Activated B cell treated with CpG ODN at 0.5 μM for 24 hours (primary cell): ENCODE measurements at regions not wholly inside any gene's neighbourhood (a gene's known extent, or its start where the extent isn't known, plus 50 kb on each side); places are given as distances from the start of the nearest gene placed in this dataset.

Source experiments
- ATAC-seq: fragments of 200-7000 bp; cut with Tn5 transposase; one replicate; pipeline ENCODE4 v1.10.0; 2021; ENCODE audit warnings: low read depth, mild to moderate bottlenecking, moderate library complexity
- CTCF ChIA-PET: fragments of 350-600 bp; sonication (Branson Sonifier 250); formaldehyde crosslinking; loops from one replicate; lab custom pipeline; 2021; ENCODE audit warnings: antibody characterized with exemption; lab: Charles Lee
- POLR2A ChIA-PET: fragments of 350-600 bp; sonication (Branson Sonifier 250); formaldehyde crosslinking; loops from one replicate; lab custom pipeline; 2021; ENCODE audit warnings: antibody characterized with exemption; lab: Charles Lee
- DNase-seq: peaks from one replicate; pipeline ENCODE4 v3.0.0; 2022
- H3K27ac Mint-ChIP-seq: one replicate; pipeline ENCODE4 v1.8.0; 2020; ENCODE audit warnings: mixed read lengths
- H3K27me3 Mint-ChIP-seq: one replicate; pipeline ENCODE4 v1.8.0; 2021; ENCODE audit warnings: mixed read lengths
- H3K36me3 Mint-ChIP-seq: one replicate; pipeline ENCODE4 v1.8.0; 2021; ENCODE audit warnings: low read depth, mixed read lengths
- H3K4me1 Mint-ChIP-seq: one replicate; pipeline ENCODE4 v1.8.0; 2021; ENCODE audit warnings: mixed read lengths
- H3K4me3 Mint-ChIP-seq: one replicate; pipeline ENCODE4 v1.8.0; 2020; ENCODE audit warnings: mild to moderate bottlenecking, mixed read lengths
- H3K9me3 Mint-ChIP-seq: one replicate; pipeline ENCODE4 v1.8.0; 2020; ENCODE audit warnings: mixed read lengths
- CTCF ChIP-seq: fragments of 200-600 bp; IDR thresholded peaks from one replicate; pipeline ENCODE4 v1.8.0; 2022; ENCODE audit warnings: antibody characterized with exemption, mild to moderate bottlenecking
- intact Hi-C: fragments of 100-400 bp; cut with micrococcal nuclease; formaldehyde crosslinking; loops from one replicate; pipeline ENCODE4 v1.15.1; 2024

GRCh38 chr1:84069236-84069845 is 70.4 kb upstream of the TTLL7 start:
- no peak for DNase-seq
- H3K27ac Mint-ChIP-seq, result no peak overlapping the region

GRCh38 chr1:84062496-84062895 is 63.6 kb upstream of the TTLL7 start:
- no peak for TF ChIP-seq CTCF
- DNase-seq (no peak), ATAC-seq (no peak)
- Mint-ChIP-seq H3K4me1 (no peaks in the 10 kb centered on the region), H3K9me3 (no peaks in the 10 kb centered on the region), H3K36me3 (no peaks in the 10 kb centered on the region), H3K27ac (no peak overlapping the region), H3K4me3 (no peak overlapping the region), H3K27me3 (peaks cover 12% of the 10 kb centered on the region)
- CTCF ChIA-PET, result no interaction called here
- intact Hi-C loops, result no loop called here
- POLR2A ChIA-PET, result no interaction called here

More at GRCh38 chr1:84069236-84069845, 70.4 kb upstream of the TTLL7 start:
- no peak for ATAC-seq
- no peaks in the 10 kb centered on the region for H3K36me3 Mint-ChIP-seq
- H3K9me3 Mint-ChIP-seq, result peaks cover 15% of the 10 kb centered on the region
- H3K27me3 Mint-ChIP-seq, result peaks cover 12% of the 10 kb centered on the region
- intact Hi-C loops, result loop anchor here (5.0 kb wide), 1 partner anchor 1452 kb away; no protein-coding TSS in a partner anchor
- ChIA-PET CTCF (no interaction called here), POLR2A (no interaction called here)
- no peak for TF ChIP-seq CTCF
- H3K4me3 Mint-ChIP-seq, result no peak overlapping the region
- no peaks in the 10 kb centered on the region for H3K4me1 Mint-ChIP-seq

- Mint-ChIP-seq H3K4me1 (no peaks in the 10 kb centered on the region), H3K27me3 (peaks cover 12% of the 10 kb centered on the region), H3K9me3 (no peaks in the 10 kb centered on the region), H3K4me3 (no peak overlapping the region), H3K36me3 (no peaks in the 10 kb centered on the region), H3K27ac (no peak overlapping the region)
- no peak for ATAC-seq
- ChIA-PET POLR2A (no interaction called here), CTCF (no interaction called here)
- intact Hi-C loops, result no loop called here
- TF ChIP-seq CTCF, result no peak
- DNase-seq, result no peak
These were observed 62.4 kb upstream of the TTLL7 start for GRCh38 chr1:84061336-84061735.

GRCh38 chr1:84060781-84061180 is 61.8 kb upstream of the TTLL7 start:
- no peaks in the 10 kb centered on the region for H3K9me3 Mint-ChIP-seq

GRCh38 chr1:84048820-84049219 is 49.9 kb upstream of the TTLL7 start:
- H3K9me3 Mint-ChIP-seq, result no peaks in the 10 kb centered on the region
- H3K27me3 Mint-ChIP-seq, result peaks cover 1% of the 10 kb centered on the region
- H3K36me3 Mint-ChIP-seq, result no peaks in the 10 kb centered on the region
- H3K4me1 Mint-ChIP-seq, result no peaks in the 10 kb centered on the region
- POLR2A ChIA-PET, result no interaction called here
- TF ChIP-seq CTCF, result no peak
- CTCF ChIA-PET, result no interaction called here
- ATAC-seq (no peak), DNase-seq (no peak)
- intact Hi-C loops, result no loop called here
- H3K4me3 Mint-ChIP-seq, result no peak overlapping the region
- no peak overlapping the region for H3K27ac Mint-ChIP-seq

More at GRCh38 chr1:84060781-84061180, 61.8 kb upstream of the TTLL7 start:
- H3K27me3 Mint-ChIP-seq, result peaks cover 12% of the 10 kb centered on the region
- CTCF ChIA-PET, result no interaction called here
- H3K4me1 Mint-ChIP-seq, result no peaks in the 10 kb centered on the region
- ATAC-seq (no peak), DNase-seq (no peak)
- no peak overlapping the region for H3K4me3 Mint-ChIP-seq
- POLR2A ChIA-PET, result no interaction called here
- TF ChIP-seq CTCF, result no peak
- no peaks in the 10 kb centered on the region for H3K36me3 Mint-ChIP-seq
- no peak overlapping the region for H3K27ac Mint-ChIP-seq
- intact Hi-C loops, result no loop called here
